Endometrial microvascular endothelial cells (primary cell): ENCODE measurements at regions not wholly inside any gene's neighbourhood (a gene's known extent, or its start where the extent isn't known, plus 50 kb on each side); places are given as distances from the start of the nearest gene placed in this dataset.

Experiments used
- in situ Hi-C: cut with HindIII; loops from 2 replicates; pipeline ENCODE4 v1.10.0; 2017; ENCODE audit warnings: low sequenced_read_pairs, low pct_unique_long_range_greater_than_20kb; ENCODE audit errors: inconsistent ontology term

GRCh38 chr22:26797910-26798309 is 140.5 kb downstream of the MIAT start:
- in situ Hi-C loops: no loop called here

- in situ Hi-C loops: no loop called here
Measured at GRCh38 chr22:26798462-26799065, 141.2 kb downstream of the MIAT start.

DNA sequence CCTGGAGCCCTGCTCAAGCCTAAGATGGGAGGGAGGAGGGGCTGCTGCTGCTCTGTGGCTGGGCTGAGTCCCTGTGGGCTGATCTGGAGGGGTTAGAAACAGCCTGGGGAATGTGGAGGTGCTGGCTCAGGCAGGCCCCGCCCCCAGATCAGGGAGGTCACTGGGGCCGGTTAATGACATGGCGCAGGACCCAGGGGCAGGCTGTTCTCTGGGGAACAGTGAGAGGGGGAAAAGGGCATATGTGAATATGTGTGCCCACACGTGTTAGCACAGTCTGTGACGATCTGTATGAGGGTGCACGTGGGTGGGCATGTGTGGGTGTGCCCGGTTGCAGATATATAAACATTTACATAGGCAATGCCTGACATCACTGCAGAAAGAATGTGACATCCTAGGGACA is 143.5 kb downstream of the MIAT start:
- in situ Hi-C loops: no loop called here

DNA sequence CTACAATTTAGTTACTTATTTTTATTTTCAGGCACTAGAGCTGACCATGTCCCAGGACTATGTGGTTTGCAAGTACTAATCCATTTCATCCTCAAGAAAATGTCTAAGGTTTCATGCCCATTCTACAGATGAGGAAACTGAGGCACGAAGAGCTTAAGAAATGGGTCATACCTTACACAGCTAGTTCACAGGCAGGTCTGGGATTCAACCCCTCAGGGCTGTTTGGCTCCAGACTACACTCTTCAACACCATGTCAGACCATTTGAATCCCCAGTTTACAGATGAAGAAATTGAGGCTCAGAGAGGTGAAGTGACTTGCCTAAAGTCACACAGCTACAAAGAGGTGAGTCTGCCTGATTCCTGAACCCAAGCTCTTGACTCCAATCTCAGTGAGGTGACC is 144.1 kb downstream of the MIAT start:
- in situ Hi-C loops: no loop called here

GRCh38 chr22:26804315-26804714 is 146.9 kb downstream of the MIAT start:
- in situ Hi-C loops: no loop called here

- in situ Hi-C loops: no loop called here
Measured at GRCh38 chr22:26804911-26805539, 147.6 kb downstream of the MIAT start.

DNA sequence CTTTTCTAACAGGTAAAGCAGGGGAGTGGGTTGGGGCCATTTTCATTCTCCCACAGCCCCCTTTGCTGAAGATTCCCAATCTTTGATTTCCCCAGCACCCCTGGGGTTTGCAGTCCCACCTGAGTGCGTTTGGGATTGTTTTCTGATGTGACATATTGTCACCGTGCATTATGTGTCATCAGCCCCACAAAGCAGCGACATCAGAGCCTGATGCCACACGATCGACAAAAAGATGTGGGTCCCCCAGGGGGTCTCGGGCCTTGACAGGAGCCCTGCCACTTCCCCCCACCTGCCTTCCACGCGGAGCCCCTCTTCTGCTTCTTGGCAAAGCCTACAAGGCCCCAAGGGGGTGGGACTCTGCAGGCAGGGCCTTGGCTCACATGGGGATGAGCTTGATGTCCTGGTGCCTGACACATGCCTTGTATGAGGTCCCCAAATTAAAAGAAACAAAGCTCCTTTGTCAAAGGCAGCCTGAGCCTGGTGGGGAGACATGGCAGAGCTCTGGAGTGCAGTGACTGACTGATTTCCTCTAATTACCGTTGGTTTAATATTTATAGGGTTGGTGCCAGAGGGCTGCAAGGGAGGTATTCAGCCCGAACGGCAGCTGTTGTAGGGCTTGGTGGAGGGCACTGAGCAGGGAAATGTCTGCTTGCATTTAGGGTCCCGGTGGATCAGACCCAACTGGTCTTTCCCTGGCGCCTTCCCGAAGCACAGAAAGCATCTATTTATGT is 149.2 kb downstream of the MIAT start:
- in situ Hi-C loops: no loop called here

DNA sequence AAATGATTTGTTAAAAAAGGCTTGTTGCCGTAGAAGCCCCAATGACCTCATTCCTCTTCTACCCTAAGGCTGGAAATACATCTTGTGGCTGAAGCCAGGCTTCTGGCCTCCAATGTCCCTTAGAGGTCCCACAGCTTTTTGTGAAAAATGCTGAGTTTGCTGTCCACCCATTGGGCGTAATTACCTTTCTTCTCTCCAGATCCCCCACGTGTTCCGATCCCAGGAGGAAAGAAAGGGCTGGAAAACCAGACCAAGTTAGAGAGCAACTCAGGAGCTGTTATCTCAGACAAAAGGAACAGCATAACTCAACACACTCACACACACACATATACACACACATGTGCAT is 154.2 kb downstream of the MIAT start:
- in situ Hi-C loops: no loop called here

- in situ Hi-C loops: no loop called here
Measured at GRCh38 chr22:26812731-26813130, 155.3 kb downstream of the MIAT start.

DNA sequence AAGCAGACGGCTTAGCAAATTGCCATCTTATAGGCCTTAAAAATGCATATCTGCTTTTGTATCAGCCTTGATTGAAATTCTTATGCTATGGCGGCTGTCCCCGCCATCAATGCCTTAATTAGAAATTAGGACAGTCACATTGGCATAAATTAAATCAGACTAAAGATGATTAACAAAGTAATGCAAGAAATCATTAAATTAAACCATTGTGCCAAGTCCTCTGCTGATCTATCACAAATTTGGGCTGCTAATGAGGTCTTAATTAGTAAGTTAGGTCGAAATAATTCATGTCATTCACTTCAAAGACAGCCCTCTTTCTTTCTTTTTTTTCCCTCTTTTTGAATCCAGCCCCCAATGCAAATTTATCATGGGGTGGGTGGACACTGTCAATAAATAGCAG is 159.3 kb downstream of the MIAT start:
- in situ Hi-C loops: no loop called here

GRCh38 chr22:26817926-26818325 is 160.5 kb downstream of the MIAT start:
- in situ Hi-C loops: no loop called here

DNA sequence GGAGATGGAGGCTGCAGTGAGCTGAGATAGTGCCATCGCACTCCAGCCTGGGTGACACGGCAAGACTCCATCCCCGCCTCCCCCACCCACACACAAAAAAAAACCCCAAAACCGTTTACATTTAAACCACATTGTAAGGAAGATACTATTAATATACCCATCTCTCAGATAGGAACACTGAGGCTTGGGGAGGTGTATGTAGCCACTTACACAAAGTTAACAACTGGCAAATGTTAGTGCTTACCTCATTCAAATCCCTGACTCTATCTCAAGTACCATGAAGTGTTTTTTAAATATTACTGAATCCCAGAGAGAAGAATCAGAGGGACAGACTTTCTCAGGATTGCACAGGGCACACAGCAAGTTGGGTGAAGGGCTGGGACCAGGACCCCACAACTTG is 164.5 kb downstream of the MIAT start:
- in situ Hi-C loops: no loop called here

GRCh38 chr22:26822313-26822712 is 164.9 kb downstream of the MIAT start:
- in situ Hi-C loops: no loop called here

- in situ Hi-C loops: no loop called here
Measured at GRCh38 chr22:26823966-26824365, 166.6 kb downstream of the MIAT start.

- in situ Hi-C loops: no loop called here
Measured at GRCh38 chr22:26825960-26826935, 168.9 kb downstream of the MIAT start.

DNA sequence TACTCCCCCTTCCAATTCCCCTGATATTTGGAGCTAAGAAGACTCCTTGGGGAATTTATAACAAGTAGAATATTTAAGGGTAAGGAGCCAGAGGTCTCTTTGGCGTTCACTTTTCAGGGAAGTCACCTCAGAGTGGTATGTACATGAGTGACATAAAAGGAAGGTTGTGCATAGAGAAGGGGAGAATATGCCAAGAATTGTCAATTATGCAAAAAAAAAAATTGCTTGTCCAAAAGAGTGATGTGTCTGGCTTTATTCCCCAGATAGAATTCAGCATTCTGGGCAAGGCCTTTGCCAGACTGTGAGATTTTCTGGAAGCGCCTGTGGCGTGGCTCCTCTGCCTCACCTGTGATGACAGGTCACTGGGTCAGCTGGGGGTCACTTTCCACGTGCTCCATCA is 170.2 kb downstream of the MIAT start:
- in situ Hi-C loops: no loop called here

DNA sequence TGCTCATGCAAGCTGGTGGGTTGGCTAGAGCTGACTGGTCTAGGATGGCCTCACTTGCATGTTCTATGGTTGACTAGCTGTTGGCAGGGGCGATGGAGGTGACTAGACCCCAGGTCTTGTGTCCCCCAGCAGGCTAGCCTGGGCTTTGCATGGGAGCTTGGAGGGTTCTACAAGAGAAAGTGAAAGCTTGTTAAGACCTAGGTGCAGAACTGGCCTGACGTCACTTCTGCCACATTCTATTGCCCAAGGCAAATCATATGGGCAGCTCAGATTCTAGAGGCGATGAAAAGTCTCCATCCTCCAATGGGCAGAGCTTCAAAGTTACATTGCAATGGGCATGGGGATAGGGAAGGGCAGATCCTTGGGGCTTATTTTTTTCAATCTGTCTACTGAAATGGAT is 170.9 kb downstream of the MIAT start:
- in situ Hi-C loops: no loop called here

GRCh38 chr22:26830837-26831236 is 173.4 kb downstream of the MIAT start:
- in situ Hi-C loops: no loop called here

DNA sequence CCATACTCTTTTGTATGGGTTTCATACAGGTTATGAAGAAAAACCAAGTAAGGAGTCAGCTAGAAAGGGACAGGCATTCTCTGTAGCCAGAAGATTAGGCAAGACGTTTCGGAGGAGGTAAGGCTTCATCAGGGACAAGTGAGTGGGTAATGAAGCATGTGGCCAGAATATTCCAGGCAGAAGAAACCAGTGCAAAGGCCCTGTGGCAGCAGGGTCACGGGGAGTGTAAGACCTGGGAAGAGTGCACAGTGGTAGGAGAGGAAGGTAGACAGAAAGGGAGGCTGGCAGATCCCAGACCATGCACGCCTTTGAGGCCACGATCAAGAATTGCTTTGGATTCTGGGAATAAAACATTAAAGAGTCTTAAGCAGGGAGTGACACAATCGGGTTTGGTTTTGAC is 177.6 kb downstream of the MIAT start:
- in situ Hi-C loops: no loop called here
